Esophagus muscularis mucosa (tissue), 4 donors: ENCODE measurements at regions not wholly inside any gene's neighbourhood (a gene's known extent, or its start where the extent isn't known, plus 50 kb on each side); places are given as distances from the start of the nearest gene placed in this dataset.

ENCODE experiments used
- DNase-seq: peaks from one replicate; pipeline ENCODE4 v3.0.0-alpha.2; 2017; ENCODE audit errors: extremely low spot score
- H3K27ac ChIP-seq, 4 donors: fragments of 200-600 bp; sonication (generic); replicated peaks in 1 of 4; 1 replicate in 3 of 4; 2 replicates in 1 of 4; pipeline ENCODE4 v1.5.1; 2016 to 2019; ENCODE audit warnings: mild to moderate bottlenecking in 1 of 4
- H3K27me3 ChIP-seq, 4 donors: fragments of 200-600 bp; sonication (generic); one replicate each; pipeline versions ENCODE4 v1.5.1 to v1.6.0; 2016 to 2019
- H3K36me3 ChIP-seq, 4 donors: fragments of 200-600 bp; sonication (generic); one replicate each; pipeline ENCODE4 v1.5.1; 2016 to 2019
- H3K4me1 ChIP-seq, 4 donors: fragments of 200-600 bp; sonication (generic); one replicate each; pipeline ENCODE4 v1.5.1; 2016 to 2019
- H3K4me3 ChIP-seq, 4 donors: fragments of 200-600 bp; sonication (generic); 1 replicate in 2 of 4; 2 replicates in 2 of 4; pipeline ENCODE4 v1.5.1; 2016 to 2019; ENCODE audit warnings: mild to moderate bottlenecking in 4 of 4, moderate library complexity in 1 of 4
- H3K9me3 ChIP-seq, 4 donors: fragments of 200-600 bp; sonication (generic); 1 replicate in 3 of 4; 2 replicates in 1 of 4; pipeline ENCODE4 v1.5.1; 2016 to 2019
- EP300 ChIP-seq: sonication (generic); formaldehyde crosslinking; IDR thresholded peaks from one replicate; pipeline ENCODE4 v1.6.1; 2017; ENCODE audit warnings: antibody characterized with exemption
- POLR2A ChIP-seq: fragments of 450-650 bp; IDR thresholded peaks from one replicate; pipeline ENCODE4 v1.6.1; 2017; ENCODE audit warnings: antibody characterized with exemption, moderate library complexity, mild to moderate bottlenecking, low read depth
- POLR2AphosphoS5 ChIP-seq, 2 donors: sonication (generic); formaldehyde crosslinking; IDR thresholded peaks; one replicate each; pipeline ENCODE4 v1.6.1; 2017; ENCODE audit warnings: antibody characterized with exemption in 2 of 2
- WGBS: methylation state at CpG from one replicate; pipeline ENCODE4 v1.1.5; 2018; 5-methylcytosine and 5-hydroxymethylcytosine counted together
- intact Hi-C: fragments of 100-400 bp; cut with DNase I; formaldehyde crosslinking; loops from one replicate; pipeline ENCODE4 v1.15.1; 2023
- TF ChIP-seq, protein P1 (sequence below), 3 experiments: fragments of 200-600 bp in 2 of 3; fragments of 450-650 bp in 1 of 3; sonication (generic) in 2 of 3; IDR thresholded peaks; one replicate each; pipeline ENCODE4 v1.5.1; 2017 to 2019; ENCODE audit warnings: antibody characterized with exemption in 3 of 3, mild to moderate bottlenecking in 2 of 3, moderate library complexity in 1 of 3

DNA sequence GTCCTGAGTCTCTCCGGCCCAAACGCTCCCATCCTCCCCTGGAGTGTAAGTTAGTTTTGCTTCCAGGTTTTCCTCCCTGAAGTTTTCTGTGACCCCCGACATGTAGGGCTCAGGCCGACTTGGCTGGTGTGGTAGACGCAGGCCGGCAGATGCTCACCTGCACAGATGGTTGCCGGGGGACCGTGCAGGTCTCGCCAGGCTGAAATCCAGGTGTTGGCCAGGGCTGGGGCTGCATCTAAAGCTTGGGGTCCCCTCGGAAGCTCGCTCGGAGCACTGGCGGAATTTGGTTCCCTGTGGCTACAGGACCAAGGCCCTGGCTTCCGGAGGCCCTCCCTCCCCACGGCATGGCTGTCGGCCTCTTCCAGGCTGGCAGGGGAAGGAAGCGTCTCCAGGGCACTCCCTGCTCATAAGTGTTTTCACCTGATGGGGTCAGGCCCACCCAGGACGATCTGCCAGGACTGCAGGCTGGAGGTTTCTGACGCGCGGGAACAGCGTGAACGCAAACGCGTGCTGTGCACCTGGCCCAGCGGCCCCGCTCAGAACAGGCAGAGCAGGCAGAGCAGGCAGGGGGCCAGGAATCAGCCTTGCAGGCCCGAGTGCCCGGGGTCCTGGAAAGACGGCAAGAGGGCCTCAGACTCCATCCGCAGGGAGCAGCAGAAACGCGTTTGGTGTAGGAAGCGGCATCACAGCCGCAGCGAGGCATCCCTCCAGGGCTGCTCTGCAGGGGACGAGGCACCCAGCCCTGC is 258.2 kb downstream of the BRD1 start:
- Histone ChIP-seq H3K4me3 (no peak overlapping the region), H3K27me3 (peaks cover 0 to 22% (median 0%) of the 10 kb centered on the region in 4 donors), H3K4me1 (no peaks in the 10 kb centered on the region), H3K27ac (no peak overlapping the region), H3K9me3 (no peaks in the 10 kb centered on the region), H3K36me3 (no peaks in the 10 kb centered on the region)
- TF ChIP-seq POLR2AphosphoS5 (IDR thresholded peaks at IDR 0.05) (no peak), POLR2A (no peak), EP300 (no peak)
- TF ChIP-seq, protein P1, sequence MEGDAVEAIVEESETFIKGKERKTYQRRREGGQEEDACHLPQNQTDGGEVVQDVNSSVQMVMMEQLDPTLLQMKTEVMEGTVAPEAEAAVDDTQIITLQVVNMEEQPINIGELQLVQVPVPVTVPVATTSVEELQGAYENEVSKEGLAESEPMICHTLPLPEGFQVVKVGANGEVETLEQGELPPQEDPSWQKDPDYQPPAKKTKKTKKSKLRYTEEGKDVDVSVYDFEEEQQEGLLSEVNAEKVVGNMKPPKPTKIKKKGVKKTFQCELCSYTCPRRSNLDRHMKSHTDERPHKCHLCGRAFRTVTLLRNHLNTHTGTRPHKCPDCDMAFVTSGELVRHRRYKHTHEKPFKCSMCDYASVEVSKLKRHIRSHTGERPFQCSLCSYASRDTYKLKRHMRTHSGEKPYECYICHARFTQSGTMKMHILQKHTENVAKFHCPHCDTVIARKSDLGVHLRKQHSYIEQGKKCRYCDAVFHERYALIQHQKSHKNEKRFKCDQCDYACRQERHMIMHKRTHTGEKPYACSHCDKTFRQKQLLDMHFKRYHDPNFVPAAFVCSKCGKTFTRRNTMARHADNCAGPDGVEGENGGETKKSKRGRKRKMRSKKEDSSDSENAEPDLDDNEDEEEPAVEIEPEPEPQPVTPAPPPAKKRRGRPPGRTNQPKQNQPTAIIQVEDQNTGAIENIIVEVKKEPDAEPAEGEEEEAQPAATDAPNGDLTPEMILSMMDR (IDR thresholded peaks at IDR 0.05), result no peak
- WGBS, result 83% methylated on average over 11 of the region's 37 CpGs
- DNase-seq, result no peak
- intact Hi-C loops, result no loop called here

DNA sequence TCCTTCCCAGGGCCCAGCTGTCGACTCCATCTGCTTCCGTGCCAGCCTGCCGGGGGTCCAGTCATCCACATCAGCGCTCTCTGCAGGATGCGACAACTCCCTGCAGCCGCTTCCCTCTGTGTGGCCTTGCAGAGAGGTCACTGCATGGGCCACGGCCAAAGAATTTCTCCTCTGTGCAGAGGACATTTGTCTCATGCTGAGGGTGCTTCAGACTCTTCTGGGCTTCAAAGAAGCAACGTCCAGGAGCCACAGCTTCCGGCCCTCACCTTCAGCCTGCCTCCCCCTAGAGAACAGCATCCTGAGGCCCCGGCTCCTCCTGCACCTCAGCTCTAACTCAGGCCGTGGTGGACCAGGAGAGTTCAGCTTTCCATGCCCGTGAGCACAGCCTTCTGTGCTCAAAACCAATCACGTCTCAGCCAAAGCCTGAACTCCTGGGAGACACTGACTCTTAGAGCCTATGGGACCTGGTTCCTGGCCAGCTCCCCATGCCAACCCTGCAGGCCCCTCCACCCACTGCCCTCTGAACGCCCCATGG is 258.9 kb downstream of the BRD1 start:
- Histone ChIP-seq H3K4me1 (no peaks in the 10 kb centered on the region), H3K9me3 (no peaks in the 10 kb centered on the region), H3K4me3 (no peak overlapping the region), H3K27me3 (peaks cover 0 to 25% (median 0%) of the 10 kb centered on the region in 4 donors), H3K36me3 (no peaks in the 10 kb centered on the region), H3K27ac (no peak overlapping the region)
- no peak for DNase-seq
- TF ChIP-seq, protein P1 (IDR thresholded peaks at IDR 0.05), result no peak
- no peak for TF ChIP-seq POLR2AphosphoS5 (IDR thresholded peaks at IDR 0.05)
- TF ChIP-seq POLR2A, result no peak
- no peak for TF ChIP-seq EP300
- intact Hi-C loops, result no loop called here
- WGBS, result 68% methylated on average over 11 of the region's 14 CpGs

DNA sequence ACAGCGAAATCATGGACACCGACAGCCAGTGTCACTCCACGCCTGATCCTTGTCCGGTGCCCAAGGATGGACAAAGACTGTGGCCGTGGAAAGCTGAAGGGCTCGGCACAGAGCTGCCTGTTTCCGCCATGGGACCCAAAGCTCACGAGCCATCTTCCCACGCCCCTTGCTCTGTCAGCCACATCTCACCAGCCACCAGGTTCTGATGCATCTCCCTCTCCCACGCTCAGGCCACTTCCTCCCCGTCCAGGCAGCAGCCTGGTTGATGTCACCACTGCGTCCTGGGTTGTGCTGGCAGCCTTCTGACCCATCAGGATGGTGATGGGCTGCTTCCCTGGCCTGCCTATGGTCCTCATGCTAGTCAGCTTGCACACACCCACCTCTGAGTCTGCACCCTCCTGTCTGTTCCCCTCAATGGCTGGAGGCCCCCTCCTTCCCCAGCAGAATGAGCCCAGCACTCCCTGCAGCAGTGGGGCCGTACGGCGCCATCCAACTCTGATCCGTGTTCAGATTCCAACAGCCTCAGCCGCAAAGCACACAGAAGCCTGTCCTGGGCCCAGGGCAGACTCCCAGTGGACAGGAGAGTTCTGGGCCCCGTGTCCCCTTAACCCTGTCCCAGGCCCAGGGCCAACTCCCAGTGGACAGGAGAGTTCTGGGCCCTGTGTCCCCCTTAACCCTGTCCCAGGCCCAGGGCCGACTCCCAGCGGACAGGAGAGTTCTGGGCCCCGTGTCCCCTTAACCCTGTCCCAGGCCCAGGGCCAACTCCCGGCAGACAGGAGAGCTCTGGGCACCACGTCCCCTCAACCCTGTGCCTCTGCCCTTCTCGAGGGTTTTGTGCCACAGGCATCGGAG is 259.5 kb downstream of the BRD1 start:
- DNase-seq, result no peak
- TF ChIP-seq, protein P1 (IDR thresholded peaks at IDR 0.05), result no peak
- TF ChIP-seq EP300 (no peak), POLR2AphosphoS5 (IDR thresholded peaks at IDR 0.05) (no peak), POLR2A (no peak)
- H3K27ac ChIP-seq, result no peak overlapping the region
- 68% methylated on average over 15 of the region's 25 CpGs for WGBS
- H3K9me3 ChIP-seq, result no peaks in the 10 kb centered on the region
- H3K4me1 ChIP-seq, result no peaks in the 10 kb centered on the region
- no peak overlapping the region for H3K4me3 ChIP-seq
- intact Hi-C loops, result no loop called here
- H3K27me3 ChIP-seq, result peaks cover 0 to 30% (median 0%) of the 10 kb centered on the region in 4 donors
- no peaks in the 10 kb centered on the region for H3K36me3 ChIP-seq

DNA sequence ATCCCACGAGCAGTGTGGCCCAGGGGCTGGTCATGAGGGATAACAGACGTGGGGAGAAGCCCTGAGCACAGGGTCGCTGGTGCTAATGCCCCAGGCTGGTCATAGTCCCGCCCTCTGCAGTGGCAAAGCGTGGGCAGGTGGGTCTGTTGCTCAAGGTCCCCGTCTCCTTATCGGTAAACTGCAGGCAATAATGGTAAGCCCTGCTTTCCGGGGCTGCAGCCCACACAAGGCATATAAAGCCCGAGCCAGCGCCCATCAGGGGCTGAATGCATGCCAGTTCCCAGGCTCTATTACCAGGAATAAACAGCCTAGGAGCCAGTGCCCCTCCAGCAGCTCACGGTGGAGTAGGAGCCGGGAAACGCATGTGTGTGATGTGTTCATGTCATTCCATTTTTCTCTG is 261.0 kb downstream of the BRD1 start:
- WGBS, result 57% methylated on average over 7 of the region's 13 CpGs
- intact Hi-C loops, result no loop called here
- H3K27ac ChIP-seq, result no peak overlapping the region
- no peaks in the 10 kb centered on the region for H3K4me1 ChIP-seq
- H3K9me3 ChIP-seq, result no peaks in the 10 kb centered on the region
- peaks cover 0 to 30% (median 0%) of the 10 kb centered on the region in 4 donors for H3K27me3 ChIP-seq
- no peak for DNase-seq
- TF ChIP-seq EP300, result no peak
- TF ChIP-seq, protein P1 (IDR thresholded peaks at IDR 0.05), result no peak
- TF ChIP-seq POLR2A, result no peak
- no peak for TF ChIP-seq POLR2AphosphoS5 (IDR thresholded peaks at IDR 0.05)
- H3K36me3 ChIP-seq, result no peaks in the 10 kb centered on the region
- no peak overlapping the region for H3K4me3 ChIP-seq
